Colonic mucosa (tissue), 4 donors: ENCODE measurements at regions not wholly inside any gene's neighbourhood (a gene's known extent, or its start where the extent isn't known, plus 50 kb on each side); places are given as distances from the start of the nearest gene placed in this dataset.

Experiments used
- DNase-seq: peaks from one replicate; pipeline ENCODE4 v3.0.0-alpha.2; 2020
- H3K27ac ChIP-seq: fragments of 200-600 bp; one replicate; pipeline ENCODE4 v1.8.0; 2021
- H3K27me3 ChIP-seq: fragments of 200-600 bp; one replicate; pipeline ENCODE4 v1.8.0; 2021
- H3K36me3 ChIP-seq: fragments of 200-600 bp; one replicate; pipeline ENCODE4 v1.8.0; 2021
- H3K4me1 ChIP-seq: fragments of 200-600 bp; one replicate; pipeline ENCODE4 v1.8.0; 2021; ENCODE audit warnings: mild to moderate bottlenecking
- H3K4me3 ChIP-seq: fragments of 200-600 bp; one replicate; pipeline ENCODE4 v1.8.0; 2021
- H3K9ac ChIP-seq, 2 donors: one replicate each; pipeline ENCODE4 v1.7.0; 2013; ENCODE audit warnings: control low read depth in 2 of 2, low read depth in 2 of 2, low read length in 2 of 2
- H3K9me3 ChIP-seq: fragments of 200-600 bp; one replicate; pipeline ENCODE4 v1.8.0; 2021
- CTCF ChIP-seq: fragments of 200-600 bp; IDR thresholded peaks from one replicate; pipeline ENCODE4 v1.8.0; 2022; ENCODE audit warnings: antibody characterized with exemption, mild to moderate bottlenecking
- intact Hi-C: fragments of 100-400 bp; cut with DNase I; formaldehyde crosslinking; loops from one replicate; pipeline ENCODE4 v1.14.1; 2022
- donor health status: healthy.
- donor health status: DM: no; HTN: no; CAD: no.
- donor health status: DM: no; HTN: no; CAD: no.

GRCh38 chr20:48065833-48066232 is 280.6 kb upstream of the SULF2 start:
- Histone ChIP-seq H3K27me3 (no peaks in the 10 kb centered on the region), H3K9me3 (no peaks in the 10 kb centered on the region), H3K9ac (no peak overlapping the region), H3K36me3 (no peaks in the 10 kb centered on the region), H3K4me3 (no peak overlapping the region), H3K27ac (no peak overlapping the region), H3K4me1 (no peaks in the 10 kb centered on the region)
- DNase-seq, result no peak
- intact Hi-C loops, result no loop called here
- TF ChIP-seq CTCF, result no peak

GRCh38 chr20:48064929-48065328 is 279.6 kb upstream of the SULF2 start:
- intact Hi-C loops, result no loop called here
- Histone ChIP-seq H3K9me3 (no peaks in the 10 kb centered on the region), H3K27me3 (no peaks in the 10 kb centered on the region), H3K9ac (no peak overlapping the region), H3K4me3 (no peak overlapping the region), H3K4me1 (no peaks in the 10 kb centered on the region), H3K36me3 (no peaks in the 10 kb centered on the region), H3K27ac (no peak overlapping the region)
- no peak for TF ChIP-seq CTCF
- no peak for DNase-seq

DNA sequence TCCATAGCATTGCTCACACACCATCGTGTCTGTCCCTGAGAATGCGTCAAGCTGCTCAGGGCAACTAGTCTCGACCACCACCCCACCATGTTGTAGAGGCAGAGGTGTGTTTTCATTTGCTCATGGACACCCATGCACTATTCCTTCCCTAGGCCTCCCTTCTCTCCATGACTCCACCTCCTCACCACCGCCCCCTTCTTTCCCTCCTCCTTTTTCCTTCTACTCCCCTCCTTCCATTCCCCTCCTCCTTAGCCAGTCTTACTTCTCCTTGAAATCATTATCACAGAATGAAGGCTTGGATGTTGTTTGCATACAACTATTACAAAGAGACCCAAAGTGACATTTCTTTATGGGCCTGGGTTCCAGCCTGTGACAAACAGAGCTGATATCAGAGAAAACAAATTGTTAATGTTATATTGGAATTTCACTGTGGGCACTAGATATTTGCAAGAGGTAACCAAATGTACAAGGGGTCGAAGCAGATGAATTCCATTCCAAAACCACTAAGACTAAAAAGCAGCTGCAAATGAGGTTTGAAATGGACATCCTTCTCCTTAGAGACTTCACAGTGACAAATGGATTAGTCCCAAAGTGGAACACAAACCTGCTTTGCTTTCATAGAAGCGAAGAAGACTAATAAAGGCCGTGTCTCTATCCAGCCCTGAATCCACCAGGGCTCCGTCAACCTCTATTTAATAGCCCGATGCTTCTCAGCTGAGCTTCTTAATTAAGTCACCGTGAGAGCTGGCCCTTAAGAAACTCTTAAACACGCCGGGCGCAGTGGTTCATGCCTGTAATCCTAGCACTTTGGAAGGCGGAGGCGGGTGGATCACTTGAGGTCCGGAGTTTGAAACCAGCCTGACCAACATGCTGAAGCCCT is 275.8 kb upstream of the SULF2 start:
- no peaks in the 10 kb centered on the region for H3K4me1 ChIP-seq
- no peak for DNase-seq
- no peaks in the 10 kb centered on the region for H3K36me3 ChIP-seq
- no peaks in the 10 kb centered on the region for H3K9me3 ChIP-seq
- H3K9ac ChIP-seq, result no peak overlapping the region
- TF ChIP-seq CTCF, result no peak
- intact Hi-C loops, result no loop called here
- no peak overlapping the region for H3K27ac ChIP-seq
- H3K4me3 ChIP-seq, result no peak overlapping the region
- H3K27me3 ChIP-seq, result no peaks in the 10 kb centered on the region

- intact Hi-C loops, result no loop called here
- no peak for TF ChIP-seq CTCF
- no peak overlapping the region for H3K27ac ChIP-seq
- no peaks in the 10 kb centered on the region for H3K27me3 ChIP-seq
- no peak overlapping the region for H3K4me3 ChIP-seq
- no peaks in the 10 kb centered on the region for H3K36me3 ChIP-seq
- no peaks in the 10 kb centered on the region for H3K9me3 ChIP-seq
- H3K4me1 ChIP-seq, result no peaks in the 10 kb centered on the region
- no peak for DNase-seq
- no peak overlapping the region for H3K9ac ChIP-seq
These were observed 273.6 kb upstream of the SULF2 start for GRCh38 chr20:48058611-48059559.

- Histone ChIP-seq H3K4me3 (no peak overlapping the region), H3K36me3 (no peaks in the 10 kb centered on the region), H3K27ac (no peak overlapping the region), H3K4me1 (no peaks in the 10 kb centered on the region), H3K9ac (no peak overlapping the region), H3K27me3 (no peaks in the 10 kb centered on the region), H3K9me3 (no peaks in the 10 kb centered on the region)
- TF ChIP-seq CTCF, result no peak
- no peak for DNase-seq
- intact Hi-C loops, result no loop called here
These were observed 272.5 kb upstream of the SULF2 start for GRCh38 chr20:48057739-48058138.
